ENCODE measurements at regions not wholly inside any gene's neighbourhood (a gene's known extent, or its start where the extent isn't known, plus 50 kb on each side); places are given as distances from the start of the nearest gene placed in this dataset.
"Not testable (repeated sequence)": the region's sequence is repeated elsewhere in the genome, so short reads cannot be mapped to it uniquely, and the experiment has no call there.

DNA sequence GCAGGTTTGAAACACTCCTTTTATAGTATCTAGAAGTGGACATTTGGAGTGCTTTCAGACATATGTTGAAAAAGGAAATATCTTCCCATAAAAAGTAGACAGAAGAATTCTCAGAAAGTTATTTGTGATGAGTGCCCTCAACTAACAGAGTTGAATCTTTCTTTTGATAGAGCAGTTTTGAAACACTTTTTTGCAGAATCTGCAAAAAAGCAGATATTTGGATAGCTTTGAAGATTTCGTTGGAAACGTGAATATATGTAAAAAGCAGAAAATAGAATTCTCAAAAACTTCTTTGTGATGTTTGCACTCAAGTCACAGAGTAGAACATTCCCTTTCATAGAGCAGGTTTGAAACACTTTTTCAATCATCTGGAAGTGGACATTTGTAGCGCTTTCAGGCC lies 676.4 kb upstream of the ZNF337 start:
- DNase-seq = not testable (repeated sequence)

DNA sequence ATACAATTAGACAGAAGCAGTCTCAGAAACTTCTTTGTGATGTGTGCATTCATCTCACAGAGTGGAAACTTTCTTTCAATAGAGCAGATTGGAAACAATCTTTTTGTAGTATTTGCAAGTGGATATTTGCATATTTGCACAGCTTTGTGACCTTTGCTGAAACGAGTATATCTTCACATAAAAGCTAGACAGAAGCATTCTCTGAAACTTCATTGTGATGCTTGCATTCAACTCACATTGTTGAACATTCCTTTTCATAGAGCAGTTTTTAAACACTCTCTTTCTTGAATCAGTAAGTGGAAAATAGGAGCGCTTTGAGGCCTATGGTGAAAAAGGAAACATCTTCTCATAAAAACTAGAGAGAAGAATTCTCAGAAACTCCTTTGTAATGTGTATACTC lies 657.9 kb upstream of the ZNF337 start:
- no peak for DNase-seq

GRCh38 chr20:26347396-26347795 lies 650.7 kb upstream of the ZNF337 start:
- no peak for DNase-seq

DNA sequence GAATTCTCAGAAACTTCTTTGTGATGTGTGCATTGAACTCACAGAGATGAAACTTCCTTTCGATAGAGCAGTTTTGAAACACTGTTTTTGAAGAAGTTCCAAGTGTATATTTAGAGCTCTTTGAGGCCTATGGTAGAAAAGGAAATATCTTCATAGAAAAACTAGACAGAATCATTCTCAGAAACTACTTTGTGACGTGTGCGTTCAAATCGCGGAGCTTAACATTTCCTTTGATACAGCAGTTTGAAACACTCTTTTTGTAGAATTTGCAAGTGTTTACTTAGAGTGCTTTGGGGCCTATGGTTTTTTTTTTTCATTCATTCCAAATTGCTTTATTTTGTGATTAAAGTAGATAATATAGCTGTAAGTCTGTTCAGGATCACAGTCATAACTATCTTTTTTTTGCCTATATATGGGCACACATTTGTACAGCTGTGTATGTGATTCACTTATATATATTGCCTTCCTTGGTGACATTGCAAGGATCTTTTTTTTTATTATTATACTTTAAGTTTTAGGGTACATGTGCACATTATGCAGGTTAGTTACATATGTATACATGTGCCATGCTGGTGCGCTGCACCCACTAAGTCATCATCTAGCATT lies 643.9 kb upstream of the ZNF337 start:
- not testable (repeated sequence) for DNase-seq

DNA sequence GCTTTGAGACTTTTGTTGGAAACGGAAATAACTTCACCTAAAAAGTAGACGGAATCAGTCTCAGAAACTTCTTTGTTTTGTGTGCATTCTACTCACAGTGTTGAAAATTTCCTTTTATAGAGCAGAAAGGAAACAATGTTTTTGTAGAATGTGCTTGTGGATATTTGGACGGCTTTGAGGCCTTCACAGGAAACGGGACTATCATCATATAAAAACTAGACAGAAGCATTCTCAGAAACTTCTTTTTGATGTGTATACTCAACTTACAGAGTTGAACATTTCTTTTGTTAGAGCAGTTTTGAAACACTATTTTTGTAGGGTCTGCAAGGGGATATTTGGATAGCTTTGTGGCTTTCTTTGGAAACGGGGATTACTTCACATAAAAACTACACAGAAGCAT lies 627.5 kb upstream of the ZNF337 start:
- DNase-seq = no peak

DNA sequence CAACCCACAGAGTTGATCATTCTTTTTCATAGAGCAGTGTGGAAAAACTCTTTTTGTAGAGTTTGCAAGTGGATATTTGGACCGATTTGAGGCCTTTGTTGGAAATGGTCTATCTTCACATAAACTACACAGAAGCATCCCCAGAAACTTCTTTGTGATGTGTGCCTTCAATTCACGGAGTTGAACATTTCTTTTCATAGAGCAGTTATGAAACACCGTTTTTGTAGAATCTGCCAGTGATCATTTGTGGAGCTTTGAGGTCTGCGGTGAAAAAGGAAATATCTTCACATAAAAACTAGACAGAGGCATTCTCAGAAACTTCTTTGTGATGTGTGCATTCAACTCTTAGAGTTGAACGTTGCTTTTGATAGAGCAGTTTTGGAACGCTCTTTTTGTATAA lies 618.4 kb upstream of the ZNF337 start:
- DNase-seq = no peak

DNA sequence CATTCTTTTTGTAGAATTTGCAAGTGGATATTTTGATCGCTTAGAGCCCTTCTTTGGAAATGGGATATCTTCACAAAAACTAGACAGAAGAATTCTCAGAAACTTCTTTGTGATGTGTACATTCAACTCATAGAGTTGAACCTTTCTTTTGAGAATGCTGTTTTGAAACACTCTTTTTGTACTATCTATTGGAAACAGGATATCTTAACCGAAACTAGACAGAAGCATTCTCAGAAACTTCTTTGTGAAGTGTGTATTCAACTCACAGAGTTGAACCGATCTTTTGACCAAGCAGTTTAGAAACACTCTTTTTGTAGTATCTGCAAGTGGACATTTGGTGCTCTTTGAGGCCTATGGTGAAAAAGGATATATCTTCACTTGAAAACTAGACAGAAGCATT lies 613.1 kb upstream of the ZNF337 start:
- DNase-seq = not testable (repeated sequence)

GRCh38 chr20:26308961-26309360 lies 612.3 kb upstream of the ZNF337 start:
- no peak for DNase-seq

DNA sequence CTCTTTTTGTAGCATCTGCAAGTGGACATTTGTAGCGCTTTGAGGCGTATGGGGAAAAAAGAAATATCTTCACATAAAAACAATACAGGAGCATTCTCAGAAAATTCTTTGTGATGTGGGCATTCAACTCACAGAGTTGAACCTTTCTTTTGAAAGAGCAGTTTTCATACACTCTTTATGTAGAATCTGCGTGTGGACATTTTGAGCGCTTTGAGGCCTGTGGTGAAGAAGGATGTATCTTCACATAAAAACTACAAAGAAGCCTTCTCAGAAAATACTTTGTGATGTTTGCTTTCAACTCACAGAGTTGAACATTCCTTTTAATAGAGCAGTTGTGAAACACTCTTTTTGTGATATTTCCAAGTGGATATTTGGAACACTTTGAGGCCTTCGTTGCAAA lies 598.4 kb upstream of the ZNF337 start:
- DNase-seq = no peak

DNA sequence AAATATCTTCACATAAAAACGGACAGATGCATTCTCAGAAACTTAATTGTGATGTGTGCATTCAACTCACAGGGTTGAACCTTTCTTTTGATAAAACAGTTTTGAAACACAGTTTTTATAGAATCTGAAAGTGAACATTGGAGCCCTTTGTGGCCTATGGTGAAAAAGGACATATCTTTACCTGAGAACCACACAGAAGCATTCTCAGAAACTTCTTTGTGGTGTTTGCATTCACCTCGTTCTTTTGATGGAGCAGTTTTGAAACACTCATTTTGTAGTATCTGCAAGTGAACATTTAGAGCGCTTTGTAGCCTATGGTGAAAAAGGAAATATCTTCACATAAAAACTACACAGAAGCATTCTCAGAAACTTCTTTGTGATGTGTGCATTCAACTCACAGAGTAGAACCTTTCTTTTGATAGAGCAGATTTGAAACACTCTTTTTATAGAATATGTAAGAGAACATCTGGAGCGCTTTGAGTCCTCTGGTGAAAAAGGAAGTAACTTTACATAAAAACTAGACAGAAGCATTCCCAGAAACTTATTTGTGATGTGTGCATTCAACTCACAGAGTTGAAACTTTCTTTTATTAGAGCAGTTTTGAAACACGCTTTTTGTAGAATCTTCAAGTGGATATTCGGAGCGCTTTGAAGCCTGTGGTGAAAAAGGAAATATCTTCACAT lies 591.9 kb upstream of the ZNF337 start:
- not testable (repeated sequence) for DNase-seq

GRCh38 chr20:26279238-26279637 lies 582.6 kb upstream of the ZNF337 start:
- DNase-seq = no peak

GRCh38 chr20:26277339-26277738 lies 580.7 kb upstream of the ZNF337 start:
- DNase-seq = no peak

DNA sequence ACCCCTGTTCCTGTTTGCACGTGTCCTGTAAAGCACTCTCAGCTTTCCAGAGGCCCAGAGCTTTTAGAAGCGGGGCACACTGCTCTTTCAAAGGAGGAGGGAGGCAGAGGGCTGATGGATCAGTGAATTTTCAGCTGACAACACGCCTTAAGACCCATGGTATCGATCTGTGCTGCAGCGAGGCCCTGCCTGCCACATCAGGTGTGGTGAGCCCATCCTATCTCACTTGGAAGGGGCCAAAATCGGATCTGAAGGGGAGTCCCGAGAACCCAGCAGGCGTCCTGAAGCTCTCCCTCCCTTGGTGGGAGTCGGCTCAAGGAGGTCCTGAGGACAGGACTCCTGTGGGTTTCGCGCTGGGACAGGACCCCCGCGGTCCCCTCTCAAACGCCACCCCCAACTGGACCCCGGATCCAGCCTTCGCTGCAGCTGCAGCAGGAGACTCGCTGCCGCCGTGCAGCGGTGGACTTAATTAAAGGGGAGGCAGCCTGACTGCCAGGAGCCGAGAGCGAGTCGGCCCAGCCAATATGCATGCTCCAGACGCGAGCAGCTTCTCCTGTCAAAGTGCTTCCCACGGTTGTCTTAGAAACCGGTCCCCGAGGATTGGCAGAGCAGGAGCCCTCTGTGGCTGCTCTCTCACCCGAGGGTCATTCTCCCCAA lies 580.0 kb upstream of the ZNF337 start:
- no peak for DNase-seq

DNA sequence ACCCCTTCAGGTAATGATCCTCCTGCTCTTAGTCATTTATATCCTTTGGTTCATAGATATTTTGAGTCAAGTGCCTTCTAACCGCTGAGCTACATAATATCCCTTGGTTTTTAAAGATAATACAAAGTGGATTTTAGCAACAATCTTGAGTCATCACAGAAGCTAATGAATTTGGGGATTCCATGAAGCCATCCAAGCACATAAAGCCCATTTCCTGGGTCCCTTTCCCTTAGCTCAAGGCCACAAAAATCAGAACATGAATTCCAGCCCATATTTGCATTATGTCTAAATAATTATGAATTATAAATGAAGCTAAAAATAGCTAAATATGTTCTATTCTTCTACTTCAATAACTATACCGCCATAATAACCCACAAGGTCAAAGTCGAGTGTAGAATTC lies 572.1 kb upstream of the ZNF337 start:
- not testable (repeated sequence) for DNase-seq

- not testable (repeated sequence) for DNase-seq
Measured at GRCh38 chr20:26260925-26261324, 564.3 kb upstream of the ZNF337 start.

- not testable (repeated sequence) for DNase-seq
Measured at GRCh38 chr20:26252311-26252975, 555.8 kb upstream of the ZNF337 start.

DNA sequence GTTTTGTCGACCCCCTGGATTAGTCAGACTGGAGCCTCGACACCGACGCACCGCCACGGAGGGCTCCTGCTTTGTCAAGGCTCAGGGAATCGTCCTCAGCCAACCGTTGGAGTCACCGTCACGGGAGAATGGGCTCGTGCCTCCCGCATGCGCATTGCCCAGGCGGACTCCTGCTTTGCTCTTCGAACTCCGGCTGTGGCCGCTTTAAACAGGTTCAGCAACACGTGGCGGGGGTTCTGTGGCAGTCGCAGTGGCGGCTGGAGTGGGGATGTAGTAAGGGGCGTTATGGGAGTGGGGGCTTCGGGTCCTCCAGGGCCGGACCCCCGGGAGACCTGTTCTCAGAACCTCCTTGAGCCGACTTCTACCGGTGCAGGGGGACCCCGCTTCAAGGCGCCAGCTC lies 554.7 kb upstream of the ZNF337 start:
- DNase-seq = not testable (repeated sequence)

GRCh38 chr20:26250249-26251114 lies 553.8 kb upstream of the ZNF337 start:
- DNase-seq = not testable (repeated sequence)

DNA sequence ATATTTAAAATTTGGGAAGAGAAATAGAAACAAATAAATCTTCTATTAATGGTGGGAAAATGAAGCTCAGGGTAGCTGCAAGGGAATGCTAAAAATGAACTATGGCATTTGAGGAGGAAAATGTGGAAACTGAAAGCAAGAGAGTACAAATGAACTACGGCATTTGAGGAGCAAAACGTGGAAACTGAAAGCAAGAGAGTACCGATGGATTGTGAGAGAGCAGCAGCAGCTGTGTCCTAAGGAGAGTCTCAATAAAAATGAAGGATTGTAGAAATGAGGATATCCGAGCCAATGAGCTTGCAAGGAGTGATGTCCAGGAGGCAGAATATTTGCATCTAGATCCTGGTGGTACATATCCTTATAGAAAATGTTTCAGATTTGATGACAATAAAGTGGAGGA lies 547.1 kb upstream of the ZNF337 start:
- no peak for DNase-seq

- not testable (repeated sequence) for DNase-seq
Measured at GRCh38 chr20:26220609-26221008, 524.0 kb upstream of the ZNF337 start.

DNA sequence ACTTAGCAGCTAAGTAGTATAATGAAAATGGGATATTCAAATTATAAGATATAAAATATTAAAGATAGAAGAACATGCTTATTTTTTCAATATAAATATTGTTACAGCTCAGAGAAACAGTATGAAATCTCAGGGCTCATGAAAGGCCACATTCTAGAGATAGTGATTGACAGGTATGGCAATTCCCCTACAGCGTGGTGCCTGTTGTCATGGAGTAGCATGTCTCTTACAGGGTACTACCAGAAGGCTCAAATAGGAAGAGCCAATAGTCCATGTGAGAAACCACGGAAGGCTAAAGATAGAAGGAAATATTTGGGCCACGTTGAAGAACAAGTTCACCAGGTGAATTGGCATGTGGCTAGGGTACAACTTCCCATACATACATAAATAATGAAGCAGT lies 522.9 kb upstream of the ZNF337 start:
- DNase-seq = not testable (repeated sequence)

DNA sequence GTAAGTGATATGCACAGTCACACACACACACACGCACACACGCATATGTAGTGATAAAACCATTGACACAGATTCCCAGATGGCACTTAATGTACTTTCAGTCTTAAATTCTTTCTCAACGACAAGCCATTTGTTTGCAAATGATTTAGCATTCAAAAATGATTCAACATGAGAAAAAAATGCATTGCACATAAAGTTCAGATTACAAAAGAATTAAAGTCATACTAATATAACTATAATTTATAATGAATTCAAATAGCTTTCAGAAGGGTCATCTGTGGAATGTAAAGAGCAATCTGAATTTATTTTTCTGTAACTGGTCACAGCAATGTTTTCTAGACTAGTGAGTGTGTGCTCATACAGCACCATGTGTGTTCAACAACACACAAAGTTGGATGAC lies 521.6 kb upstream of the ZNF337 start:
- no peak for DNase-seq

DNA sequence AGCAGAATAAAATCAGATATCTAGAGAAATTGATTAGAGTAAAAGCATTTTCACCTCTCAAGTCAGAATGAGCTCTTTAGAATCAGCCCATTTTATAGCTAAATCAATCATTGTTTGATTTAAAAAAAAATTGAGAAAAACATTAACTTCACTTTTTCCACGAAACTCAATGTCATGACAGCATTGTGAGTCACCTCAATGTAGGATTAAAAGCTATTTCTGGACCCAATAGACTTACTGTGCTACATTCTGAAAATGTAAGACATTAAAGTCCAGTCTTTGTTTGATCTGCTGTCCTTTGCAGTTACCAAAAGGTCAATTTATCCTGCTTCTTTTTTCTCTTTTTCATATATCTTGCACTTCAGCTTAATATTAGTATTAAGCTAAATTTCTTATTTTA lies 519.4 kb upstream of the ZNF337 start:
- no peak for DNase-seq

Data from activated CD4-positive, alpha-beta T cell treated with anti-CD3 and anti-CD28 coated beads for 4 hours (primary cell).